ENCODE measurements at regions not wholly inside any gene's neighbourhood (a gene's known extent, or its start where the extent isn't known, plus 50 kb on each side); places are given as distances from the start of the nearest gene placed in this dataset.
A peak's percentile ranks its signal among the peaks of the same experiment; 100 is the strongest.

GRCh38 chr11:27187848-27188621 is 147.4 kb downstream of the BBOX1 start:
- DNase-seq, result no peak

GRCh38 chr11:27187075-27187847 is 146.6 kb downstream of the BBOX1 start:
- DNase-seq, result no peak

GRCh38 chr11:27186580-27186979 is 146.0 kb downstream of the BBOX1 start:
- DNase-seq, result no peak

GRCh38 chr11:27184458-27185312 is 144.1 kb downstream of the BBOX1 start:
- no peak for DNase-seq

GRCh38 chr11:27183672-27184457 is 143.2 kb downstream of the BBOX1 start:
- DNase-seq, result peak; percentile 45

GRCh38 chr11:27179334-27179733 is 138.7 kb downstream of the BBOX1 start:
- DNase-seq, result no peak

- DNase-seq, result no peak
These were observed 138.2 kb downstream of the BBOX1 start for GRCh38 chr11:27178859-27179258.
